Stomach (tissue), 8 donors: ENCODE measurements at regions not wholly inside any gene's neighbourhood (a gene's known extent, or its start where the extent isn't known, plus 50 kb on each side); places are given as distances from the start of the nearest gene placed in this dataset.

Experiments used
- DNase-seq, 2 donors: peaks; one replicate each; pipeline versions ENCODE4 v3.0.0 to v3.0.0-alpha.2; 2013 to 2019
- H3K27ac ChIP-seq, 5 donors: fragments of 200-600 bp in 4 of 5; sonication (generic) in 4 of 5; one replicate each; pipeline ENCODE4 v1.5.1; 2013 to 2019; ENCODE audit warnings: mild to moderate bottlenecking in 1 of 5, moderate library complexity in 1 of 5
- H3K27me3 ChIP-seq, 3 donors: fragments of 200-600 bp; sonication (generic); one replicate each; pipeline ENCODE4 v1.5.1; 2017 to 2019; ENCODE audit warnings: mixed run types in 1 of 3
- H3K36me3 ChIP-seq, 4 donors: fragments of 200-600 bp; sonication (generic); 1 replicate in 3 of 4; 2 replicates in 1 of 4; pipeline ENCODE4 v1.5.1; 2016 to 2019
- H3K4me1 ChIP-seq, 4 donors: fragments of 200-600 bp; sonication (generic); one replicate each; pipeline ENCODE4 v1.5.1; 2016 to 2019
- H3K4me3 ChIP-seq, 4 donors: fragments of 200-600 bp; sonication (generic) in 3 of 4; one replicate each; pipeline ENCODE4 v1.5.1; 2016 to 2019; ENCODE audit warnings: mild to moderate bottlenecking in 1 of 4
- H3K9me3 ChIP-seq, 4 donors: fragments of 200-600 bp; sonication (generic); one replicate each; pipeline ENCODE4 v1.5.1; 2016 to 2019
- EP300 ChIP-seq: sonication (generic); formaldehyde crosslinking; IDR thresholded peaks from one replicate; pipeline ENCODE4 v1.6.1; 2017; ENCODE audit warnings: antibody characterized with exemption
- POLR2A ChIP-seq, 4 donors: fragments of 450-650 bp; IDR thresholded peaks; one replicate each; pipeline ENCODE4 v1.6.1; 2016; ENCODE audit warnings: antibody characterized with exemption in 4 of 4, control low read depth in 2 of 4, mild to moderate bottlenecking in 1 of 4, moderate library complexity in 1 of 4
- POLR2AphosphoS5 ChIP-seq, 3 donors: sonication (generic); formaldehyde crosslinking; IDR thresholded peaks; one replicate each; pipeline ENCODE4 v1.6.1; 2016; ENCODE audit warnings: antibody characterized with exemption in 3 of 3
- WGBS, 5 donors: extraction: QIAGEN DNeasy Blood & Tissue Kit in 3 of 5; methylation state at CpG; one replicate each; pipeline versions ENCODE4 v1.1.5 to v1.1.7; 2013 to 2018; 5-methylcytosine and 5-hydroxymethylcytosine counted together
- intact Hi-C: fragments of 100-400 bp; cut with DNase I; formaldehyde crosslinking; loops from one replicate; pipeline ENCODE4 v1.15.1; 2023; ENCODE audit warnings: low total_unique reads
- TF ChIP-seq, protein P1 (sequence below), 7 experiments: fragments of 450-650 bp in 4 of 7; fragments of 200-600 bp in 3 of 7; sonication (generic) in 3 of 7; IDR thresholded peaks; one replicate each; pipeline ENCODE4 v1.5.1; 2016 to 2019; ENCODE audit warnings: antibody characterized with exemption in 7 of 7, control low read depth in 2 of 7, mild to moderate bottlenecking in 1 of 7
- donor health status: healthy with polysubstance abuse.
- donor health status: Bipolar disorder and iron deficiency.
- donor health status: healthy.

DNA sequence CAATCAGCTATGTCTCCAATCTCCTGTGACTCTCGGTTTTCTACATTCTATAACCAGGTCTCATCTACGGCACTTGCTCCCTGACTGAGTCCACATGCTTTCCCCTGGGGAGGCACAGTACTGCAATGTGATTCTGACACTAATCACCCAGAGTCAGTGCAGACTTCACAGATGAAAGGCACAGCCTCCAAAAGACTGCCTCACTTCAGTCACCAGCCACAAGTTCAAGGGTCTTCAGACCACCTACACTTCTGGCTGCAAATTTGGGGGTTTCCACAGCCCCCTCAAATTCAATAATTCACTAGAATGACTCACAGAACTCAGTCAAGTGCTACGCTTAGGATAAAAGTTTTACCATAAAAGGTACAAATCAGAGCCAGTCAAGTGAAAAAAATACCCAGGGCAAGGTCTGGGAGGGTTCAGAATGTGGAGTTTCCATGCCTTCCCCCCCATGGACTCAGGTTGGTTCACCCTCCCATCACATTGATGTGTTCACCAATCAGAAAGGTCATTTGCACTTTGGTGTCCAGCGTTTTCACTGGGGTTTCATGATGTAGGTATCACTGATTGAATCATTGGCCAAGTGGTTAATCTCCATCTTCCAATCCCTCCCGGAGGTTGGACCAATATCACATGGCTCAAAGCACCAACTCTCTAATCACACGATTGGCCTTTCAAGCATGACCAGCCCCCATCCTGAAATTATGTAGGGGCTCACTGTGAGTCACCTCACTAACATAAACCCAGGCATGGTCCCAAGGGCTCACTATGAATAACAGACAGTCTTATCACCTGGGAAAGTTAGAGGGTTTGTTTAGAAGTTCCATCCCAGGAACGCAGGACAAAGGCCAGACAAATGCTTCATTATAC lies 182.9 kb upstream of the CAMK1G start:
- H3K36me3 ChIP-seq = no peaks in the 10 kb centered on the region
- intact Hi-C loops = no loop called here
- TF ChIP-seq POLR2A (IDR thresholded peaks at IDR 0.05) = no peak
- TF ChIP-seq, protein P1, sequence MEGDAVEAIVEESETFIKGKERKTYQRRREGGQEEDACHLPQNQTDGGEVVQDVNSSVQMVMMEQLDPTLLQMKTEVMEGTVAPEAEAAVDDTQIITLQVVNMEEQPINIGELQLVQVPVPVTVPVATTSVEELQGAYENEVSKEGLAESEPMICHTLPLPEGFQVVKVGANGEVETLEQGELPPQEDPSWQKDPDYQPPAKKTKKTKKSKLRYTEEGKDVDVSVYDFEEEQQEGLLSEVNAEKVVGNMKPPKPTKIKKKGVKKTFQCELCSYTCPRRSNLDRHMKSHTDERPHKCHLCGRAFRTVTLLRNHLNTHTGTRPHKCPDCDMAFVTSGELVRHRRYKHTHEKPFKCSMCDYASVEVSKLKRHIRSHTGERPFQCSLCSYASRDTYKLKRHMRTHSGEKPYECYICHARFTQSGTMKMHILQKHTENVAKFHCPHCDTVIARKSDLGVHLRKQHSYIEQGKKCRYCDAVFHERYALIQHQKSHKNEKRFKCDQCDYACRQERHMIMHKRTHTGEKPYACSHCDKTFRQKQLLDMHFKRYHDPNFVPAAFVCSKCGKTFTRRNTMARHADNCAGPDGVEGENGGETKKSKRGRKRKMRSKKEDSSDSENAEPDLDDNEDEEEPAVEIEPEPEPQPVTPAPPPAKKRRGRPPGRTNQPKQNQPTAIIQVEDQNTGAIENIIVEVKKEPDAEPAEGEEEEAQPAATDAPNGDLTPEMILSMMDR (IDR thresholded peaks at IDR 0.05) = no peak
- no peak for TF ChIP-seq EP300
- TF ChIP-seq POLR2AphosphoS5 (IDR thresholded peaks at IDR 0.05) = no peak
- 71 to 84% (median 79%) methylated on average over 7 of the region's 7 CpGs for WGBS, 5 donors
- DNase-seq = no peak
- H3K27ac ChIP-seq = no peak overlapping the region
- H3K27me3 ChIP-seq = peaks cover 0 to 28% (median 6%) of the 10 kb centered on the region in 3 donors
- no peaks in the 10 kb centered on the region for H3K9me3 ChIP-seq
- no peaks in the 10 kb centered on the region for H3K4me1 ChIP-seq
- no peak overlapping the region for H3K4me3 ChIP-seq

DNA sequence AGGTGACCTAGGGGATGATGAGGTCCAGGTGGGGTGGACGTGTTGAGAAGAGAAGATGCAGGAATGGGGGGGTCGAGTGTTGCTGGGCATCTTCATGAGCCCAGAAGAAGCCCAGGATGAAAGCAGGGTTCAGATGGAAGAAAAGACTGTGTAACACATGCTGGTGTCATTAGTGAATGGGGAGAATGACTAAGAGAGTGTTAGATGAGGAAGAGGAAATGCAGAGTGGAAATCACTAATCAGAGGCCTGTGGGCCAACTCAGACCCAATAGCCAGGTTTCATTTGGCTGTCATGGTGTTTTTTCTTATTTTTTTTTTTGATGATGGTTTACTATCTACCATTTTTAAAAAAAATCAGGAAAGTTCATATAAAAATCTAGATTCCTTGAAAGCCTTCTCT lies 180.8 kb upstream of the CAMK1G start:
- Histone ChIP-seq H3K4me1 (no peaks in the 10 kb centered on the region), H3K27ac (no peak overlapping the region), H3K27me3 (peaks cover 0 to 28% (median 6%) of the 10 kb centered on the region in 3 donors), H3K4me3 (no peak overlapping the region), H3K36me3 (no peaks in the 10 kb centered on the region), H3K9me3 (no peaks in the 10 kb centered on the region)
- WGBS, 5 donors = 55 to 82% (median 78%) methylated on average over 2 of the region's 2 CpGs
- TF ChIP-seq, protein P1 (IDR thresholded peaks at IDR 0.05) = no peak
- no peak for TF ChIP-seq POLR2AphosphoS5 (IDR thresholded peaks at IDR 0.05)
- TF ChIP-seq POLR2A (IDR thresholded peaks at IDR 0.05) = no peak
- no peak for TF ChIP-seq EP300
- no peak for DNase-seq
- intact Hi-C loops = no loop called here

DNA sequence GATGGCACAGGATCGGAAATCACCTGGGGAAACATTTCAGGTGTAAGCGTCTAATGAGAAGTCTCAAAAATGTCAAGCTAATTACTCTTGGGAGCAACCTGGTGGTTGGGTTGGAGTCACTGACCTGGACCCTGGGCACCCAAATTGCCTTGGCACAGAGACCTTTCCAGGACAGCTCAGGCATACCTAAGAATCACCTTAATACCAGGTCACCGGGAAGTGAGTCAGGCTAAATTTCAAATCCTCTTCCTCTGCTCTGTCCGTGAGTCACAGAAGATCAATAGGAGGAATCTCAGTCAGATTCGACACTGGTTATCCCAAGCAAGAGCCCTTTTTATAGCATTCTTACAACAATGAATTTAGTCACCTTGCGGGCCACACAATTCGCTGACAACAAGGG lies 179.6 kb upstream of the CAMK1G start:
- Histone ChIP-seq H3K9me3 (no peaks in the 10 kb centered on the region), H3K27ac (no peak overlapping the region), H3K27me3 (peaks cover 0 to 26% (median 3%) of the 10 kb centered on the region in 3 donors), H3K4me3 (no peak overlapping the region), H3K4me1 (no peaks in the 10 kb centered on the region), H3K36me3 (no peaks in the 10 kb centered on the region)
- no peak for DNase-seq
- 76 to 86% (median 84%) methylated on average over 7 of the region's 7 CpGs for WGBS, 5 donors
- intact Hi-C loops = no loop called here
- TF ChIP-seq POLR2A (IDR thresholded peaks at IDR 0.05) (no peak), EP300 (no peak), POLR2AphosphoS5 (IDR thresholded peaks at IDR 0.05) (no peak)
- TF ChIP-seq, protein P1 (IDR thresholded peaks at IDR 0.05) = no peak

DNA sequence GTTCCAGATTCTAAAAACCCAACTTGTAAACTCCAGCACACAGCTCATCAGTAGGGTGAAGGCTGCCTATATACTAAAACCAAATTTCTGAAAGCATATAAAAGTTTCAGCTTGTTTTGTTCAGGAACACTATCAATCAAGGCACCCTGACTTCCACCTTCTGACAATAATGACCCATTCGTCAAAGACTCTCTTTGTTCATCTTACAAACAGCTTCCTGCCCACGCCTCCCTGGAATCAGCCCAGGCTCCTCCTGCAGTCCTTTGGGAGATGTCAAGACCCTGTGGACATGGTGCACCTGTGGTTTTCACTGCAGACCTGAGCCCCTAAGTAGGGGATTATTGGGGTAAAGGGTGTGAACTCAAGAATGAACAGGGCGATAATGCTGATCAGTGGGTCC lies 178.9 kb upstream of the CAMK1G start:
- peaks cover 0 to 20% (median 0%) of the 10 kb centered on the region in 3 donors for H3K27me3 ChIP-seq
- H3K27ac ChIP-seq = no peak overlapping the region
- intact Hi-C loops = no loop called here
- no peaks in the 10 kb centered on the region for H3K36me3 ChIP-seq
- no peaks in the 10 kb centered on the region for H3K4me1 ChIP-seq
- no peak overlapping the region for H3K4me3 ChIP-seq
- H3K9me3 ChIP-seq = no peaks in the 10 kb centered on the region
- DNase-seq = no peak
- TF ChIP-seq EP300 (no peak), POLR2AphosphoS5 (IDR thresholded peaks at IDR 0.05) (no peak), POLR2A (IDR thresholded peaks at IDR 0.05) (no peak)
- TF ChIP-seq, protein P1 (IDR thresholded peaks at IDR 0.05) = no peak
- 37 to 45% (median 41%) methylated on average over 3 of the region's 3 CpGs for WGBS, 5 donors
